ENCODE measurements at regions not wholly inside any gene's neighbourhood (a gene's known extent, or its start where the extent isn't known, plus 50 kb on each side); places are given as distances from the start of the nearest gene placed in this dataset.

DNA sequence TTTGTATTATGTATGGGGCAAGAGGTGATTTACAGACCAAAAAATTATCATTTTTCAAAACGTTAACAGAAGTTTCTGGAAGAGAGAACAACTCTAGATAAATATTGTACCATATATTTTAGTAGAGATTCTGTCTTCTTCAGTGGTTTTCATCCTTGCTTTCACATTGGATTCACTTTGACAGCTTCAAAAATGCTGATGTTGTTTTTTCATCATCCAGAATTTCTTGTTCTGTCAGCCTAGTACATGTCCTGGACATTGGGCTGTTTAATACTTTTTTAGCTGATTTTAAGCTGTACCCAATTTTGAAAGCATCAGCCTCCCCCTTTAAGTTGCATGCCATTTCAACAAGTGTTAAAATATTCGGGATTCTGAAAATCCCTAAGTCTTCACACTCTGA lies 711.3 kb upstream of the LRATD1 start:
- TF ChIP-seq CTCF (optimal IDR thresholded peaks at IDR 0.05 in 1 of 3, IDR thresholded peaks at IDR 0.05 in 1 of 3, conservative IDR thresholded peaks at IDR 0.05 in 1 of 3; ENCODE audit: extremely low read depth in 1 of 3, insufficient read depth in 2 of 3, low read length in 3 of 3) (no peak), EZH2 (IDR thresholded peaks at IDR 0.05; ENCODE audit: low read length) (no peak)
